Keratinocyte (primary cell): ENCODE measurements at regions not wholly inside any gene's neighbourhood (a gene's known extent, or its start where the extent isn't known, plus 50 kb on each side); places are given as distances from the start of the nearest gene placed in this dataset.
A peak's percentile ranks its signal among the peaks of the same experiment; 100 is the strongest.

Experiments
- DNase-seq: peaks from one replicate; pipeline ENCODE4 v3.0.0-alpha.2; 2011; ENCODE audit warnings: low read depth, missing footprints, low spot score
- FAIRE-seq: peaks from 2 replicates; lab custom pipeline; 2011; peaks lifted over from hg19 to GRCh38; lab: Jason Lieb, UNC
- H2AFZ ChIP-seq: 2 replicates; pipeline ENCODE4 v1.6.0; 2012; ENCODE audit warnings: low read length, control low read depth, inconsistent platforms; ENCODE audit not compliant: control insufficient read depth
- H3K27ac ChIP-seq: 2 replicates; pipeline ENCODE4 v1.5.1; 2011; ENCODE audit warnings: low read length; ENCODE audit not compliant: control insufficient read depth, insufficient read depth
- H3K27me3 ChIP-seq: 3 replicates; pipeline ENCODE4 v1.6.0; 2011; ENCODE audit warnings: low read length; ENCODE audit not compliant: control insufficient read depth, insufficient read depth; ENCODE audit errors: extremely low read depth
- H3K36me3 ChIP-seq, 2 experiments: 2 replicates in 1 of 2; 3 replicates in 1 of 2; pipeline ENCODE4 v1.5.1; 2011; ENCODE audit warnings: low read length in 2 of 2, mild to moderate bottlenecking in 1 of 2; ENCODE audit not compliant: control insufficient read depth in 2 of 2, insufficient read depth in 2 of 2; ENCODE audit errors: extremely low read depth in 1 of 2
- H3K4me1 ChIP-seq: 3 replicates; pipeline ENCODE4 v1.5.1; 2011; ENCODE audit warnings: low read length; ENCODE audit not compliant: control insufficient read depth, insufficient read depth; ENCODE audit errors: extremely low read depth
- H3K4me2 ChIP-seq: 3 replicates; pipeline ENCODE4 v1.6.0; 2011; ENCODE audit warnings: low read depth, low read length; ENCODE audit not compliant: control insufficient read depth, insufficient read depth; ENCODE audit errors: extremely low read depth
- H3K4me3 ChIP-seq, 3 experiments: fragments of 200-600 bp in 1 of 3; sonication (generic) in 1 of 3; 2 replicates in 2 of 3; 3 replicates in 1 of 3; pipeline ENCODE4 v1.5.1; 2011 to 2016; ENCODE audit warnings: low read length in 3 of 3, mild to moderate bottlenecking in 3 of 3, control low read depth in 2 of 3, inconsistent platforms in 1 of 3, low read depth in 1 of 3, mixed read lengths in 1 of 3, mixed run types in 1 of 3, moderate library complexity in 1 of 3; ENCODE audit not compliant: control insufficient read depth in 2 of 3, insufficient read depth in 2 of 3; ENCODE audit errors: extremely low read depth in 1 of 3
- H3K79me2 ChIP-seq: 2 replicates; pipeline ENCODE4 v1.6.0; 2012; ENCODE audit warnings: low read length; ENCODE audit not compliant: control insufficient read depth, insufficient read depth
- H3K9ac ChIP-seq: 3 replicates; pipeline ENCODE4 v1.6.0; 2011; ENCODE audit warnings: low read length; ENCODE audit not compliant: control insufficient read depth, insufficient read depth; ENCODE audit errors: extremely low read depth
- H3K9me1 ChIP-seq: 3 replicates; pipeline ENCODE4 v1.6.0; 2011; ENCODE audit warnings: low read length; ENCODE audit not compliant: control insufficient read depth, insufficient read depth; ENCODE audit errors: extremely low read depth
- H3K9me3 ChIP-seq: 2 replicates; pipeline ENCODE4 v1.5.1; 2012; ENCODE audit warnings: low read depth, low read length; ENCODE audit not compliant: control insufficient read depth
- H4K20me1 ChIP-seq: 3 replicates; pipeline ENCODE4 v1.6.0; 2011; ENCODE audit warnings: low read length; ENCODE audit not compliant: control insufficient read depth, insufficient read depth; ENCODE audit errors: extremely low read depth
- EZH2 ChIP-seq: IDR thresholded peaks from one replicate; pipeline ENCODE4 v1.6.1; 2012; ENCODE audit warnings: inconsistent platforms, mild to moderate bottlenecking, low read length, moderate library complexity
- dilution Hi-C: fragments of 300-500 bp; cut with MboI; formaldehyde crosslinking; loops from one replicate; pipeline ENCODE4 v1.7.0; 2020; ENCODE audit warnings: low sequenced_read_pairs; ENCODE audit not compliant: extremely low pct_ligation_motif_present
- TF ChIP-seq, protein P1 (sequence below), 3 experiments: IDR thresholded peaks in 1 of 3; conservative IDR thresholded peaks in 1 of 3; optimal IDR thresholded peaks in 1 of 3; 2 replicates in 2 of 3; 3 replicates in 1 of 3; pipeline versions ENCODE3 to v1.5.1; 2011; ENCODE audit warnings: low read length in 3 of 3, mild to moderate bottlenecking in 3 of 3, moderate library complexity in 2 of 3, control low read depth in 1 of 3, inconsistent platforms in 1 of 3; ENCODE audit not compliant: insufficient read depth in 2 of 3; ENCODE audit errors: extremely low read depth in 1 of 3

DNA sequence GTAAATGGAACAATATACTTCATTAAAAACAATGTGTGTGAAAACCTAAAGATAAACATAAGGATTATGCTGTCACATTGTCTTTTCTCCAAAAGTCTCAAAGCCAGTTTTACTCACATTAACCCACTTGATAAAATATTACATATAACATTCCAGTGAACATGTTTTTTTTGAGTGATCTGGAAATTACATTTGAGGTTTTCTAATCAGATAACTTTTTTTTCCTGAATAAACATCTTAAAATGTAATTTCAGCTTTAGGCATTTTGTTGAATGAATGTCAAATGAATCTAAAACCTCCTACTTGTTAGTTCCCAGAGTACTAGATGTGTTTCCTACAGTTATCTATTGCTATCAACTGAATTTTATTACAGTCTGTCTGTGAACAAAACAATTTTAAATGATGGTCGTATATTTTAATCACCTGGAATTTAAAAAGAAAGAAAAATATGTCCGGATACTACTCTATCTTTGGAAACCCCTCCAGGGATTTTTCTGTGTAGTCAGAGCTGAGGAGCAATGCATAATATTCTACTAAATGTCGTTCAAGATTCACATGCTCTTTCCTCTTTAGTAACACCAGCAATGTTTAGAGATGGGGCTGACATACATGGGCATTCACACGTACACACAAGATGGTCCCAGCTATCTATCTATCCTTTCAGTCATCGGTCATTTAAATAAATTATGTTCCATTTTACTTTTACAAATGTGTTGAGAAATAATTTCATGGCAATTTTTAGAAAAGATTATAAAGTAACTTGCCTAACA, 283.9 kb downstream of the KLF12 start:
- H3K9me1 ChIP-seq = no peaks in the 10 kb centered on the region
- FAIRE-seq = no peak
- no peak overlapping the region for H3K4me3 ChIP-seq
- no peaks in the 10 kb centered on the region for H3K4me1 ChIP-seq
- no peaks in the 10 kb centered on the region for H3K9me3 ChIP-seq
- no peak for DNase-seq
- H4K20me1 ChIP-seq = no peaks in the 10 kb centered on the region
- no peaks in the 10 kb centered on the region for H3K79me2 ChIP-seq
- dilution Hi-C loops = no loop called here
- H3K27me3 ChIP-seq = no peaks in the 10 kb centered on the region
- no peak overlapping the region for H3K27ac ChIP-seq
- no peak overlapping the region for H3K4me2 ChIP-seq
- TF ChIP-seq, protein P1, sequence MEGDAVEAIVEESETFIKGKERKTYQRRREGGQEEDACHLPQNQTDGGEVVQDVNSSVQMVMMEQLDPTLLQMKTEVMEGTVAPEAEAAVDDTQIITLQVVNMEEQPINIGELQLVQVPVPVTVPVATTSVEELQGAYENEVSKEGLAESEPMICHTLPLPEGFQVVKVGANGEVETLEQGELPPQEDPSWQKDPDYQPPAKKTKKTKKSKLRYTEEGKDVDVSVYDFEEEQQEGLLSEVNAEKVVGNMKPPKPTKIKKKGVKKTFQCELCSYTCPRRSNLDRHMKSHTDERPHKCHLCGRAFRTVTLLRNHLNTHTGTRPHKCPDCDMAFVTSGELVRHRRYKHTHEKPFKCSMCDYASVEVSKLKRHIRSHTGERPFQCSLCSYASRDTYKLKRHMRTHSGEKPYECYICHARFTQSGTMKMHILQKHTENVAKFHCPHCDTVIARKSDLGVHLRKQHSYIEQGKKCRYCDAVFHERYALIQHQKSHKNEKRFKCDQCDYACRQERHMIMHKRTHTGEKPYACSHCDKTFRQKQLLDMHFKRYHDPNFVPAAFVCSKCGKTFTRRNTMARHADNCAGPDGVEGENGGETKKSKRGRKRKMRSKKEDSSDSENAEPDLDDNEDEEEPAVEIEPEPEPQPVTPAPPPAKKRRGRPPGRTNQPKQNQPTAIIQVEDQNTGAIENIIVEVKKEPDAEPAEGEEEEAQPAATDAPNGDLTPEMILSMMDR (optimal IDR thresholded peaks at IDR 0.05 in 1 of 3, IDR thresholded peaks at IDR 0.05 in 1 of 3, conservative IDR thresholded peaks at IDR 0.05 in 1 of 3; ENCODE audit: extremely low read depth in 1 of 3, insufficient read depth in 2 of 3, low read length in 3 of 3) = no peak
- no peak for TF ChIP-seq EZH2
- no peak overlapping the region for H2AFZ ChIP-seq
- no peak overlapping the region for H3K9ac ChIP-seq
- peaks cover 0 to 1% of the 10 kb centered on the region in 2 experiments for H3K36me3 ChIP-seq

DNA sequence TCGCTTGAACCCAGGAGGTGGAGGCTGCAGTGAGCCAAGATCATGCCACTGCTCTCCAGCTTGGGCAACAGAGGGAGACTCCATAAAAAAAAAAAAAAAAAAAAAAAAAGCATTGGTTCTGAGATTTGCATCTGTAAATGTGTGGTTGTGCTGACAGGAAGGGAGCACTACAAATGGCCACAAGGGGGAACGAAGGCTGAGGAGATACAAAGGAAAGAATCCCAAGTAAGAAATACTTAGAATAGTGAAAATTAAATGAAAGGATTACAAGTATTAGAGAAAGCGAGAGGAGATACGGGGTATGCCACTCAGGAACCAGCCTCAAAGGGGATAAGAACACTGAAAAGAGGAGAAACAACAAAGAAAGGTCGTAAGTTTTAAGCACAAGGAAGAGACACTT, 284.9 kb downstream of the KLF12 start:
- no peaks in the 10 kb centered on the region for H3K79me2 ChIP-seq
- no peak overlapping the region for H3K4me2 ChIP-seq
- H3K4me1 ChIP-seq = no peaks in the 10 kb centered on the region
- no peak overlapping the region for H3K27ac ChIP-seq
- no peak for DNase-seq
- TF ChIP-seq EZH2 = no peak
- TF ChIP-seq, protein P1 (optimal IDR thresholded peaks at IDR 0.05 in 1 of 3, IDR thresholded peaks at IDR 0.05 in 1 of 3, conservative IDR thresholded peaks at IDR 0.05 in 1 of 3; ENCODE audit: extremely low read depth in 1 of 3, insufficient read depth in 2 of 3, low read length in 3 of 3) = peak in 2 of 3 experiments; percentile 24
- no peaks in the 10 kb centered on the region for H3K9me1 ChIP-seq
- dilution Hi-C loops = no loop called here
- H4K20me1 ChIP-seq = no peaks in the 10 kb centered on the region
- H3K36me3 ChIP-seq = peaks cover 0 to 1% of the 10 kb centered on the region in 2 experiments
- H3K4me3 ChIP-seq = no peak overlapping the region
- no peak overlapping the region for H2AFZ ChIP-seq
- H3K9me3 ChIP-seq = no peaks in the 10 kb centered on the region
- no peaks in the 10 kb centered on the region for H3K27me3 ChIP-seq
- H3K9ac ChIP-seq = no peak overlapping the region
- no peak for FAIRE-seq
